H9 (cell line): ENCODE measurements at regions not wholly inside any gene's neighbourhood (a gene's known extent, or its start where the extent isn't known, plus 50 kb on each side); places are given as distances from the start of the nearest gene placed in this dataset.

ENCODE experiments used
- DNase-seq: peaks from one replicate; pipeline ENCODE4 v3.0.0-alpha.2; 2017
- H2AFZ ChIP-seq: one replicate; pipeline ENCODE4 v1.6.1; 2013; ENCODE audit warnings: mild to moderate bottlenecking, low read length, control low read depth, moderate library complexity
- H2AK5ac ChIP-seq: 2 replicates; pipeline ENCODE4 v1.6.1; 2013; ENCODE audit warnings: low read length, control low read depth, mixed read lengths; ENCODE audit not compliant: insufficient read length
- H2BK120ac ChIP-seq: one replicate; pipeline ENCODE4 v1.6.1; 2013; ENCODE audit warnings: low read depth, mild to moderate bottlenecking, low read length, control low read depth, inconsistent platforms; ENCODE audit not compliant: poor library complexity, severe bottlenecking
- H2BK12ac ChIP-seq: 2 replicates; pipeline ENCODE4 v1.6.1; 2013; ENCODE audit warnings: low read length, control low read depth, mixed read lengths, low read depth; ENCODE audit not compliant: insufficient read length
- H2BK15ac ChIP-seq: 2 replicates; pipeline ENCODE4 v1.6.1; 2013; ENCODE audit warnings: low read depth, low read length, control low read depth
- H2BK20ac ChIP-seq: one replicate; pipeline ENCODE4 v1.6.1; 2013; ENCODE audit warnings: low read depth, mild to moderate bottlenecking, low read length, control low read depth, inconsistent platforms; ENCODE audit not compliant: poor library complexity, severe bottlenecking
- H2BK5ac ChIP-seq: 2 replicates; pipeline ENCODE4 v1.6.1; 2013; ENCODE audit warnings: low read length, control low read depth, mixed read lengths; ENCODE audit not compliant: insufficient read length
- H3K14ac ChIP-seq: 2 replicates; pipeline ENCODE4 v1.6.1; 2013; ENCODE audit warnings: low read length, control low read depth; ENCODE audit not compliant: insufficient read depth
- H3K18ac ChIP-seq: 2 replicates; pipeline ENCODE4 v1.6.1; 2013; ENCODE audit warnings: low read depth, mild to moderate bottlenecking, mixed read lengths, low read length, control low read depth; ENCODE audit not compliant: insufficient read length
- H3K23ac ChIP-seq: 2 replicates; pipeline ENCODE4 v1.6.1; 2013; ENCODE audit warnings: low read length, control low read depth, mixed read lengths, low read depth; ENCODE audit not compliant: insufficient read length
- H3K23me2 ChIP-seq: 2 replicates; pipeline ENCODE4 v1.6.1; 2013; ENCODE audit warnings: low read depth, mild to moderate bottlenecking, mixed read lengths, low read length, control low read depth; ENCODE audit not compliant: insufficient read length, poor library complexity, severe bottlenecking
- H3K27ac ChIP-seq: 2 replicates; pipeline ENCODE4 v1.5.1; 2013; ENCODE audit warnings: low read length, control low read depth, mixed read lengths, low read depth; ENCODE audit not compliant: insufficient read length
- H3K27me3 ChIP-seq: 2 replicates; pipeline ENCODE4 v1.6.1; 2013; ENCODE audit warnings: low read length, control low read depth, inconsistent platforms; ENCODE audit not compliant: insufficient read depth
- H3K4ac ChIP-seq: 2 replicates; pipeline ENCODE4 v1.6.1; 2013; ENCODE audit warnings: low read depth, mild to moderate bottlenecking, control low read depth, inconsistent platforms, low read length, moderate library complexity
- H3K4me1 ChIP-seq: 2 replicates; pipeline ENCODE4 v1.6.1; 2013; ENCODE audit warnings: low read length, control low read depth, inconsistent platforms; ENCODE audit not compliant: insufficient read depth
- H3K4me2 ChIP-seq: 2 replicates; pipeline ENCODE4 v1.6.1; 2013; ENCODE audit warnings: low read length, control low read depth, mixed read lengths; ENCODE audit not compliant: insufficient read length, insufficient read depth
- H3K56ac ChIP-seq: 2 replicates; pipeline ENCODE4 v1.6.1; 2013; ENCODE audit warnings: low read depth, mild to moderate bottlenecking, mixed read lengths, low read length, control low read depth; ENCODE audit not compliant: insufficient read length
- H3K79me1 ChIP-seq: 2 replicates; pipeline ENCODE4 v1.6.1; 2013; ENCODE audit warnings: low read depth, mild to moderate bottlenecking, moderate library complexity, low read length, control low read depth, inconsistent platforms; ENCODE audit not compliant: insufficient read depth, poor library complexity, severe bottlenecking
- H3K79me2 ChIP-seq: 2 replicates; pipeline ENCODE4 v1.6.1; 2013; ENCODE audit warnings: low read length, control low read depth, inconsistent platforms; ENCODE audit not compliant: insufficient read depth
- H3K9ac ChIP-seq: 2 replicates; pipeline ENCODE4 v1.6.1; 2013; ENCODE audit warnings: low read length, control low read depth, mixed read lengths; ENCODE audit not compliant: insufficient read length; ENCODE audit errors: extremely low read depth
- H3K9me3 ChIP-seq: one replicate; pipeline ENCODE4 v1.6.1; 2013; ENCODE audit warnings: low read depth, low read length, inconsistent platforms; ENCODE audit not compliant: control insufficient read depth
- H3T11ph ChIP-seq: one replicate; pipeline ENCODE4 v1.6.1; 2013; ENCODE audit warnings: mild to moderate bottlenecking, low read length, control low read depth, inconsistent platforms
- H4K20me1 ChIP-seq: one replicate; pipeline ENCODE4 v1.6.1; 2013; ENCODE audit not compliant: control insufficient read depth, insufficient read length, insufficient read depth
- H4K5ac ChIP-seq: 2 replicates; pipeline ENCODE4 v1.6.1; 2013; ENCODE audit warnings: low read depth, mild to moderate bottlenecking, mixed read lengths, low read length, control low read depth; ENCODE audit not compliant: insufficient read length
- H4K8ac ChIP-seq: replicated peaks from 2 replicates; pipeline ENCODE4 v1.6.1; 2013; ENCODE audit warnings: low read length, control low read depth, mixed read lengths, low read depth; ENCODE audit not compliant: insufficient read length
- H4K91ac ChIP-seq: 2 replicates; pipeline ENCODE4 v1.6.1; 2013; ENCODE audit warnings: low read depth, mild to moderate bottlenecking, moderate library complexity, mixed read lengths, low read length, control low read depth; ENCODE audit not compliant: insufficient read length
- H3K27ac Mint-ChIP-seq, 3 experiments: 2 replicates in 2 of 3; 3 replicates in 1 of 3; pipeline ENCODE4 v1.8.0; 2020 to 2021; ENCODE audit warnings: mixed read lengths in 3 of 3, mild to moderate bottlenecking in 1 of 3, moderate library complexity in 1 of 3
- H3K27me3 Mint-ChIP-seq: 2 replicates; pipeline ENCODE4 v1.8.0; 2021; ENCODE audit warnings: low read depth, mild to moderate bottlenecking, moderate library complexity, mixed read lengths
- H3K36me3 Mint-ChIP-seq, 3 experiments: 2 replicates in 2 of 3; 3 replicates in 1 of 3; pipeline ENCODE4 v1.8.0; 2020 to 2021; ENCODE audit warnings: low read depth in 3 of 3, mixed read lengths in 3 of 3; ENCODE audit not compliant: insufficient read depth in 1 of 3
- H3K4me1 Mint-ChIP-seq, 2 experiments: 2 replicates each; pipeline ENCODE4 v1.8.0; 2020; ENCODE audit warnings: mixed read lengths in 2 of 2
- H3K4me3 Mint-ChIP-seq, 2 experiments: 2 replicates in 1 of 2; 3 replicates in 1 of 2; pipeline ENCODE4 v1.8.0; 2020 to 2021; ENCODE audit warnings: mild to moderate bottlenecking in 2 of 2, mixed read lengths in 2 of 2, moderate library complexity in 1 of 2
- H3K9me3 Mint-ChIP-seq, 2 experiments: 2 replicates in 1 of 2; 3 replicates in 1 of 2; pipeline ENCODE4 v1.8.0; 2020; ENCODE audit warnings: mild to moderate bottlenecking in 2 of 2, mixed read lengths in 2 of 2, moderate library complexity in 1 of 2
- CTCF ChIP-seq: fragments of 200-600 bp; sonication (generic); conservative IDR thresholded peaks from 3 replicates; pipeline ENCODE4 v1.8.0; 2021; ENCODE audit warnings: antibody characterized with exemption, mild to moderate bottlenecking
- WGBS: extraction: QIAGEN DNeasy Blood & Tissue Kit; methylation state at CpG from one replicate; pipeline ENCODE4 v1.1.7; 2013; ENCODE audit warnings: missing lambda C conversion rate, low lambda C conversion rate, mixed read lengths; ENCODE audit not compliant: insufficient read length; ENCODE audit errors: extremely low coverage; 5-methylcytosine and 5-hydroxymethylcytosine counted together

- peak overlapping the region; percentile 32 for H3K18ac ChIP-seq
- no peaks in the 10 kb centered on the region for H3K27me3 ChIP-seq
- no peaks in the 10 kb centered on the region for H3K23me2 ChIP-seq
- no peak overlapping the region for H3T11ph ChIP-seq
- no peak overlapping the region for H3K23ac ChIP-seq
- H3K4me2 ChIP-seq: no peak overlapping the region
- H2AK5ac ChIP-seq: no peak overlapping the region
- H3K36me3 Mint-ChIP-seq: no peaks in the 10 kb centered on the region
- H3K79me2 ChIP-seq: no peaks in the 10 kb centered on the region
- H3K4me1 ChIP-seq: peaks cover 7% of the 10 kb centered on the region; the same call in 1 of the 2 replicates
- H3K27ac ChIP-seq: no peak overlapping the region
- DNase-seq: no peak
- no peaks in the 10 kb centered on the region for H3K79me1 ChIP-seq
- H3K9ac ChIP-seq: no peak overlapping the region
- no peak overlapping the region for H2BK5ac ChIP-seq
- peaks cover 40 to 46% of the 10 kb centered on the region in 2 experiments for H3K4me1 Mint-ChIP-seq
- H4K91ac ChIP-seq: no peak overlapping the region
- H3K9me3 Mint-ChIP-seq: no peaks in the 10 kb centered on the region
- no peak overlapping the region for H3K4me3 Mint-ChIP-seq
- no peak overlapping the region for H2BK12ac ChIP-seq
- no peaks in the 10 kb centered on the region for H4K20me1 ChIP-seq
- H3K9me3 ChIP-seq: no peaks in the 10 kb centered on the region
- no peak overlapping the region for H3K56ac ChIP-seq
- no peak overlapping the region for H4K8ac ChIP-seq
- no peaks in the 10 kb centered on the region for H3K27me3 Mint-ChIP-seq
- TF ChIP-seq CTCF: no peak
- WGBS: no CpG with 5 or more reads among the region's 10 CpGs
- no peak overlapping the region for H2BK15ac ChIP-seq
- no peak overlapping the region for H2AFZ ChIP-seq
- no peak overlapping the region for H4K5ac ChIP-seq
- no peak overlapping the region for H3K4ac ChIP-seq
- peak overlapping the region in 1 of 3 experiments; percentile 13; a peak in 2 of 7 replicates for H3K27ac Mint-ChIP-seq
- no peak overlapping the region for H3K14ac ChIP-seq
- no peak overlapping the region for H2BK20ac ChIP-seq
- H2BK120ac ChIP-seq: no peak overlapping the region
Observed at GRCh38 chr6:11427723-11428245, 109.8 kb upstream of the TMEM170B start.
